MM.1S (cell line): ENCODE measurements at regions not wholly inside any gene's neighbourhood (a gene's known extent, or its start where the extent isn't known, plus 50 kb on each side); places are given as distances from the start of the nearest gene placed in this dataset.

ENCODE experiments used
- DNase-seq: peaks from one replicate; pipeline ENCODE4 v3.0.0-alpha.2; 2015
- H2AFZ ChIP-seq: fragments of 300-600 bp; sonication (generic); 2 replicates; pipeline ENCODE4 v1.6.0; 2016; ENCODE audit warnings: antibody characterized with exemption, low read length
- H3F3A ChIP-seq: fragments of 300-600 bp; sonication (generic); 2 replicates; pipeline ENCODE4 v1.6.1; 2016; ENCODE audit warnings: mild to moderate bottlenecking, antibody characterized with exemption, low read length, moderate library complexity, mixed read lengths; ENCODE audit not compliant: insufficient read depth
- H3K27ac ChIP-seq: fragments of 300-600 bp; sonication (generic); 2 replicates; pipeline ENCODE4 v1.5.1; 2016; ENCODE audit warnings: mild to moderate bottlenecking, low read length
- H3K27me3 ChIP-seq: fragments of 300-600 bp; sonication (generic); replicated peaks from 2 replicates; pipeline ENCODE4 v1.6.0; 2016; ENCODE audit warnings: low read length; ENCODE audit not compliant: insufficient read depth
- H3K36me3 ChIP-seq: fragments of 300-600 bp; sonication (generic); replicated peaks from 2 replicates; pipeline ENCODE4 v1.6.1; 2016; ENCODE audit warnings: mild to moderate bottlenecking, low read length, mixed read lengths; ENCODE audit not compliant: insufficient read depth
- H3K4me1 ChIP-seq: fragments of 300-600 bp; sonication (generic); 2 replicates; pipeline ENCODE4 v1.6.1; 2016; ENCODE audit warnings: low read length, mixed read lengths
- H3K4me2 ChIP-seq: fragments of 300-600 bp; sonication (generic); 2 replicates; pipeline ENCODE4 v1.6.0; 2016; ENCODE audit warnings: low read depth, low read length
- H3K4me3 ChIP-seq: fragments of 300-600 bp; sonication (generic); 2 replicates; pipeline ENCODE4 v1.5.1; 2016; ENCODE audit warnings: low read length, mixed read lengths
- H3K79me2 ChIP-seq: fragments of 300-600 bp; sonication (generic); 2 replicates; pipeline ENCODE4 v1.6.1; 2016; ENCODE audit warnings: mixed run types, low read length, mixed read lengths
- H3K9ac ChIP-seq: fragments of 300-600 bp; sonication (generic); 2 replicates; pipeline ENCODE4 v1.6.1; 2016; ENCODE audit warnings: low read length, mixed read lengths
- H3K9me2 ChIP-seq: fragments of 300-600 bp; sonication (generic); replicated peaks from 2 replicates; pipeline ENCODE4 v1.6.1; 2016; ENCODE audit warnings: mild to moderate bottlenecking, low read length, mixed read lengths; ENCODE audit not compliant: insufficient read depth
- H3K9me3 ChIP-seq: fragments of 300-600 bp; sonication (generic); replicated peaks from 2 replicates; pipeline ENCODE4 v1.6.1; 2016; ENCODE audit warnings: mild to moderate bottlenecking, low read length, mixed read lengths; ENCODE audit not compliant: insufficient read depth
- H4K20me1 ChIP-seq: fragments of 300-600 bp; sonication (generic); 2 replicates; pipeline ENCODE4 v1.6.1; 2016; ENCODE audit warnings: mild to moderate bottlenecking, low read length, moderate library complexity, mixed read lengths; ENCODE audit not compliant: insufficient read depth
- CTCF ChIP-seq: fragments of 300-600 bp; sonication (generic); IDR thresholded peaks from 2 replicates; pipeline ENCODE4 v1.5.1; 2016; ENCODE audit warnings: antibody characterized with exemption, low read length, mixed read lengths
- EZH2 ChIP-seq: fragments of 300-600 bp; sonication (generic); optimal IDR thresholded peaks from 2 replicates; pipeline ENCODE3; 2017; ENCODE audit warnings: low read depth, mild to moderate bottlenecking, antibody characterized with exemption, low read length, mixed read lengths
- EZH2phosphoT487 ChIP-seq: fragments of 300-600 bp; sonication (generic); IDR thresholded peaks from 2 replicates; pipeline ENCODE4 v1.6.1; 2018; ENCODE audit warnings: antibody characterized with exemption, low read length

GRCh38 chr16:51994597-51994996, 552.3 kb downstream of the TOX3 start:
- Histone ChIP-seq H3K9ac (no peak overlapping the region), H3K4me2 (no peak overlapping the region), H3K79me2 (no peaks in the 10 kb centered on the region), H3K9me3 (no peaks in the 10 kb centered on the region), H3K9me2 (no peaks in the 10 kb centered on the region), H2AFZ (no peak overlapping the region), H3K27ac (no peak overlapping the region), H3K36me3 (no peaks in the 10 kb centered on the region), H4K20me1 (no peaks in the 10 kb centered on the region), H3K27me3 (no peaks in the 10 kb centered on the region), H3K4me3 (no peak overlapping the region), H3F3A (no peaks in the 10 kb centered on the region), H3K4me1 (no peaks in the 10 kb centered on the region)
- peak; percentile 9 for DNase-seq
- TF ChIP-seq CTCF (no peak), EZH2 (no peak), EZH2phosphoT487 (no peak)

GRCh38 chr16:51989637-51990230, 557.2 kb downstream of the TOX3 start:
- Histone ChIP-seq H2AFZ (no peak overlapping the region), H3K9me2 (no peaks in the 10 kb centered on the region), H3K9ac (no peak overlapping the region), H3K27me3 (no peaks in the 10 kb centered on the region), H4K20me1 (no peaks in the 10 kb centered on the region), H3K4me1 (no peaks in the 10 kb centered on the region), H3K4me3 (no peak overlapping the region), H3K79me2 (no peaks in the 10 kb centered on the region), H3K4me2 (no peak overlapping the region), H3K36me3 (no peaks in the 10 kb centered on the region), H3K9me3 (no peaks in the 10 kb centered on the region), H3F3A (no peaks in the 10 kb centered on the region), H3K27ac (no peak overlapping the region)
- TF ChIP-seq CTCF (no peak), EZH2phosphoT487 (no peak), EZH2 (no peak)
- DNase-seq = no peak

DNA sequence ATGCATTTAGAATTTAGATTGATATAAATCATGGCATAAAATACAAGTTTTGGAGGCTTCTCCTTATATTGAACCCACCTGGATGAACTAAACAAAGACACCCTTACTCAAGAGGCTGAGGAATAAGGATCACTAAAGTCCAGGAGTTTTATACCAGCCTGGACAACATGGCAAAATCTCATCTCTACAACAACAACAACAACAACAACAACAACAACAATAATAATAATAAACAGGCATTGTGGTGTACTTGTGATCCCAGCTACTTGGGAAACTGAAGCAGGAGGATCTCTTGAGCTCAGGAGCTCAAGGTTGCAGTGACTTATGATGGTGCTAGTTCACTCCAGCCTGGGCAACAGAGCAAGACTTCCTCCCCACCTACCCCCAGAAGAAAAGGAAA, 558.0 kb downstream of the TOX3 start:
- Histone ChIP-seq H3K27ac (no peak overlapping the region), H3K9me2 (no peaks in the 10 kb centered on the region), H3K4me3 (no peak overlapping the region), H3K4me2 (no peak overlapping the region), H3K9ac (no peak overlapping the region), H4K20me1 (no peaks in the 10 kb centered on the region), H3F3A (no peaks in the 10 kb centered on the region), H3K79me2 (no peaks in the 10 kb centered on the region), H3K4me1 (no peaks in the 10 kb centered on the region), H3K27me3 (no peaks in the 10 kb centered on the region), H3K36me3 (no peaks in the 10 kb centered on the region), H3K9me3 (no peaks in the 10 kb centered on the region), H2AFZ (no peak overlapping the region)
- TF ChIP-seq CTCF (no peak), EZH2phosphoT487 (no peak), EZH2 (no peak)
- DNase-seq = no peak
